Bronchial epithelial cell (primary cell): ENCODE measurements at regions not wholly inside any gene's neighbourhood (a gene's known extent, or its start where the extent isn't known, plus 50 kb on each side); places are given as distances from the start of the nearest gene placed in this dataset.

Experiments
- DNase-seq: peaks from one replicate; pipeline ENCODE4 v3.0.0-alpha.2; 2010; ENCODE audit warnings: low read depth
- FAIRE-seq: peaks from 2 replicates; lab custom pipeline; 2011; peaks lifted over from hg19 to GRCh38; lab: Jason Lieb, UNC
- H3K27me3 ChIP-seq: 2 replicates; pipeline ENCODE4 v1.5.1; 2011; ENCODE audit warnings: low read length; ENCODE audit not compliant: control insufficient read depth, insufficient read depth
- H3K36me3 ChIP-seq: 2 replicates; pipeline ENCODE4 v1.5.1; 2011; ENCODE audit warnings: low read length; ENCODE audit not compliant: control insufficient read depth, insufficient read depth
- H3K4me3 ChIP-seq: 2 replicates; pipeline ENCODE4 v1.5.1; 2011; ENCODE audit warnings: mild to moderate bottlenecking, low read depth, low read length, control low read depth
- TF ChIP-seq, protein P1 (sequence below): IDR thresholded peaks from 2 replicates; pipeline ENCODE4 v1.5.1; 2011; ENCODE audit warnings: mild to moderate bottlenecking, moderate library complexity, low read length, control low read depth, inconsistent platforms; ENCODE audit not compliant: insufficient read depth, severe bottlenecking

DNA sequence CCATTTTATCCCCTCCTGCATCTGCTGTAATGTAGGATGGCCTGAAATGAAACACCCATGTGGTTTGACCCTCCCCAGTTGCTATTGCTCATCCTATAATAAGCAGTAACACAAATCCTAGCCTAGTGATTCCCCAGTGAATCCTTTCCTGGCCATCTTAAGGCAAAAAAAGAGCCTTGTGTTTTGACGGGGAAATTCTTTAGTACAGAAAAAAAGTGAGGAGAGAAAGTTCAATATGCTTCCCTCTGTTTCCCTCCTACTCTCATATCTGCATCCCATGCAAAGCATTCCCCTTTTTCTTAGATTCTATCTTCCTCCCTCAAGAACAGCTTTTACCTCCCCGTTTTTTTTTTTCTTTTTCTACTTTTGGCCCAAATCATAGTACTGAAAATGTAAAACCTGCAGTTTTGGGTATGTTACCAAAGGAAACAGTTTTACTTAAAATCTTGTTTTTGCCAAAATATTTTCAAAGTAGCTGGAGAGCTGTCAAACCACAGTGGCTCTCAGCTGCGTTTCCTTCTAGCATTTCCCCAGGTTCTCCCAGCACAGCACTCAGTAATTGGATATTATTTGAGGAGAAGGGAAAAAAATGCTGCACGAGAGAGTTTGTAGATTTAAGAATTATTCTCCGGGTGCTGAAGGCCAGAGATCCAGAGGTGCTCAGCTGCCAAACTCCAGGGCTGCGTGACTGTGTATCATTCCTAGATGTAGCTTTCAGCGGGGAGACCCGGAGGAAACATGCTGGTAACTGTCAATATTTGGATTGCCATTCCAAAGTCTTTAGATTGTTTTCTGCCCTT lies 321.4 kb downstream of the NPR3 start:
- Histone ChIP-seq H3K36me3 (no peaks in the 10 kb centered on the region), H3K27me3 (no peaks in the 10 kb centered on the region), H3K4me3 (no peak overlapping the region)
- TF ChIP-seq, protein P1, sequence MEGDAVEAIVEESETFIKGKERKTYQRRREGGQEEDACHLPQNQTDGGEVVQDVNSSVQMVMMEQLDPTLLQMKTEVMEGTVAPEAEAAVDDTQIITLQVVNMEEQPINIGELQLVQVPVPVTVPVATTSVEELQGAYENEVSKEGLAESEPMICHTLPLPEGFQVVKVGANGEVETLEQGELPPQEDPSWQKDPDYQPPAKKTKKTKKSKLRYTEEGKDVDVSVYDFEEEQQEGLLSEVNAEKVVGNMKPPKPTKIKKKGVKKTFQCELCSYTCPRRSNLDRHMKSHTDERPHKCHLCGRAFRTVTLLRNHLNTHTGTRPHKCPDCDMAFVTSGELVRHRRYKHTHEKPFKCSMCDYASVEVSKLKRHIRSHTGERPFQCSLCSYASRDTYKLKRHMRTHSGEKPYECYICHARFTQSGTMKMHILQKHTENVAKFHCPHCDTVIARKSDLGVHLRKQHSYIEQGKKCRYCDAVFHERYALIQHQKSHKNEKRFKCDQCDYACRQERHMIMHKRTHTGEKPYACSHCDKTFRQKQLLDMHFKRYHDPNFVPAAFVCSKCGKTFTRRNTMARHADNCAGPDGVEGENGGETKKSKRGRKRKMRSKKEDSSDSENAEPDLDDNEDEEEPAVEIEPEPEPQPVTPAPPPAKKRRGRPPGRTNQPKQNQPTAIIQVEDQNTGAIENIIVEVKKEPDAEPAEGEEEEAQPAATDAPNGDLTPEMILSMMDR = no peak
- DNase-seq (no peak), FAIRE-seq (no peak)

DNA sequence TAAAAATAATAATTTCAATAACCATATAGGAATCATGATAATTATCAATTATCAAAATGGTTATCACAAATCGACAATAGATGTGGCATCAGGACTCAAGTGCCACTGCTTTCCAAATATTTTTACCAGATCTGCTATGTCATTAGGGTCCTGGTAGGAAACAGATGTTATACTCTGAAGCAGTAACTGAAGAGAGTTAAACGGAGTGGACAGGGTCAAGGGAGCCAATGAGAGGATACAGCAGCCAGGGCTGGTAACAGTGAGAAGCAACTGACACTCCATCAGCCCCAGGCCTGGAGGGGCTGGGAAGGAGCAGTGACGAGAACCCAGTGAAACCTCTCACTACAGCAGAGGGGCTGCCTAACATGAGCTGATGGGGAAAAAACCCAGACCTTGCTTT lies 322.4 kb downstream of the NPR3 start:
- DNase-seq = no peak
- FAIRE-seq = no peak
- H3K36me3 ChIP-seq = no peaks in the 10 kb centered on the region
- H3K4me3 ChIP-seq = no peak overlapping the region
- no peaks in the 10 kb centered on the region for H3K27me3 ChIP-seq
- TF ChIP-seq, protein P1 = no peak

DNA sequence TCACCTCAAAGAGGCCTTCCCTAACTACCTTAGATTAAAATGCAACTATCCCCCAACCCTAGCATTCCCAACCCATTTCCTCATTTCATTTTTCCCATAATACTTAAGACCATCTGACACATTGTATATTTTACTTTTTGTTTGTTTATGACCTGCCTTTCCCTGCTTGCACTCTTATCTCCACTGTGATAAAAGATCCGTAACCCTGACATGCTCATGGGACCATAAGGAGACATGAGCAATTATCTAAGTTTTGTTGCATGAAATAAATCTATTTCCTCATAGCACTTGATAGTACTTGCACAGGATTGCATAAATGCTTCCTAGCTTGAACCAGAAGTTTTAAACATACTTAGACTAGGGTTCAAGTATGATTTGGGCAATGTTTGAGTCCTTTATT lies 323.7 kb downstream of the NPR3 start:
- Histone ChIP-seq H3K36me3 (no peaks in the 10 kb centered on the region), H3K4me3 (no peak overlapping the region), H3K27me3 (no peaks in the 10 kb centered on the region)
- TF ChIP-seq, protein P1 = no peak
- DNase-seq = no peak
- FAIRE-seq = no peak

DNA sequence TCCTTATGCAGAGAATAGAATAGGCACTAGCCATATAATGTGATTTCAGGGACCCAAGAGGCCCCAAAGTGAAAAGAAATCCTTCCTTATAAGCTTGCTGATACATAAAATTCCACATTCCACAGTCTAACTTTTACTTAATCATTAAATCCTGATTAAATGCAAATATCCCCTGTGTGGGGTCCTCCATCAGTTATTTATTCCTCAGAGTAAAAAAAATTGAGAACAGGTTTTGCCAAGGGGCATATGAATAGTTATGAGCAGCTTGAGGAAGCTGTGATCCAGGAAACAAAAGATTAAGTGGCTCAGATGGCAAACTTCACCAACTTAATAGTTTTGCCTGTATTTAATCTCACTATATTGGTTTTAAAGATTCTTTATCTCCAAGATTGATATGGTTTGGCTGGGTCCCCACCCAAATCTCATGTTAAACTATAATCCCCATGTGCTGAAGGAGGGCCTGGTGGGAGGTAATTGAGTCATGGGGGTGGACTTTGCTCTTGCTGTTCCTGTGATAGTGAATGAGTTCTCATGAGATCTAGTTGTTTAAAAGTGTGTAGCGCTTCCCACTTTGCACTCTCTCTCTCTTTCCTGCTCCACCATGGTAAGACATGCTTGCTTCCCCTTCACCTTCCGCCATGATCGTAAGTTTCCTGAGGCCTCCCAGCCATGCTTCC lies 324.9 kb downstream of the NPR3 start:
- FAIRE-seq = no peak

DNA sequence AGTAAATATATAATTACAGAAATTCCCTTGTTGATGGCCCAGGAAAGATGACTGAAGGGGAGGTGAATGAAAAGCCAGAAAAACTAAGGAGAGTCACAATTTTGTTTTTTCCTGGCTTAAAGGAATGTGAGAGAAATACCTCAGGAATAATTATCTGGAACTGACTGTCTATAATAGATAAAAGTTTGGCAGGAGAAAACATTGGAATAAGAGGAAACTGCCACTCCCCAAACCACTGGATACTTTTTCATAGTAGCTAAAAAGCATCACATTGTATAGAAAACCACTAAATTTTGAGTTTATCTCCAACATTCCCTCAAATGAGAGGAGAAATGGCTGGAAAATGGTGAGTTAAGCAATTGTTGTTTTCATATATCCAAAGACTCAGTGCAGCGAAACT lies 326.0 kb downstream of the NPR3 start:
- no peak for DNase-seq
- Histone ChIP-seq H3K27me3 (no peaks in the 10 kb centered on the region), H3K36me3 (no peaks in the 10 kb centered on the region), H3K4me3 (no peak overlapping the region)
- TF ChIP-seq, protein P1 = no peak
- FAIRE-seq = no peak

More for the DNA sequence above, 324.9 kb downstream of the NPR3 start:
- no peaks in the 10 kb centered on the region for H3K27me3 ChIP-seq
- no peak overlapping the region for H3K4me3 ChIP-seq
- H3K36me3 ChIP-seq = no peaks in the 10 kb centered on the region
- TF ChIP-seq, protein P1 = no peak
- DNase-seq = no peak
